A549 (cell line): ENCODE measurements at regions not wholly inside any gene's neighbourhood (a gene's known extent, or its start where the extent isn't known, plus 50 kb on each side); places are given as distances from the start of the nearest gene placed in this dataset.

Experiments
- ATAC-seq, 2 experiments: fragments of 200-7000 bp in 1 of 2; fragments of >200 bp in 1 of 2; cut with Nextera tagmentation in 1 of 2; cut with Tn5 transposase in 1 of 2; 3 replicates each; pipeline versions ENCODE4 v1.8.0 to v1.9.1; 2018 to 2020; ENCODE audit warnings: mild to moderate bottlenecking in 1 of 2, moderate library complexity in 1 of 2
- CTCF ChIA-PET: fragments of 300-600 bp; sonication (Branson Sonifier 250); formaldehyde crosslinking; extraction: SDS; loops from one replicate; lab custom pipeline; 2021; ENCODE audit warnings: antibody characterized with exemption, inconsistent platforms; lab: Yijun Ruan, JAX
- POLR2A ChIA-PET: fragments of 350-600 bp; formaldehyde crosslinking; extraction: SDS; loops from one replicate; lab custom pipeline; 2021; ENCODE audit warnings: antibody characterized with exemption, inconsistent platforms; lab: Yijun Ruan, JAX
- DNase-seq, 2 experiments: peaks; one replicate each; pipeline versions ENCODE4 v3.0.0 to v3.0.0-alpha.2; 2011 to 2016; ENCODE audit warnings: low read depth in 1 of 2, low spot score in 1 of 2
- FAIRE-seq: peaks from 2 replicates; lab custom pipeline; 2011; peaks lifted over from hg19 to GRCh38; lab: Jason Lieb, UNC
- H3K27ac ChIP-seq, 2 experiments: fragments of >200 bp; sonication (Bioruptor Twin); formaldehyde crosslinking; 3 replicates each; pipeline ENCODE4 v1.5.1; 2016 to 2017
- H3K4me1 ChIP-seq: fragments of >200 bp; sonication (Bioruptor Twin); formaldehyde crosslinking; 3 replicates; pipeline ENCODE4 v1.6.1; 2016
- H3K4me2 ChIP-seq: fragments of >200 bp; sonication (Bioruptor Twin); formaldehyde crosslinking; 3 replicates; pipeline ENCODE4 v1.6.1; 2016
- H3K4me3 ChIP-seq: fragments of >200 bp; sonication (Bioruptor Twin); formaldehyde crosslinking; 3 replicates; pipeline ENCODE4 v1.5.1; 2016
- H3K9me3 ChIP-seq: fragments of >200 bp; sonication (Bioruptor Twin); formaldehyde crosslinking; 3 replicates; pipeline ENCODE4 v1.6.1; 2016
- CBX8 ChIP-seq: fragments of 200-600 bp; sonication (generic); IDR thresholded peaks from 2 replicates; pipeline ENCODE4 v1.6.1; 2016
- CEBPB ChIP-seq, 2 experiments: fragments of >200 bp in 1 of 2; sonication (Bioruptor Twin) in 1 of 2; formaldehyde crosslinking in 1 of 2; IDR thresholded peaks; 2 replicates each; pipeline ENCODE4 v1.6.1; 2012 to 2016
- CHD4 ChIP-seq: fragments of 200-600 bp; sonication (generic); IDR thresholded peaks from 2 replicates; pipeline ENCODE4 v1.6.1; 2016; ENCODE audit warnings: antibody characterized with exemption, mild to moderate bottlenecking, borderline replicate concordance
- CTCF ChIP-seq: fragments of >200 bp; sonication (Bioruptor Twin); formaldehyde crosslinking; IDR thresholded peaks from 3 replicates; pipeline ENCODE4 v1.5.1; 2016
- E2F6 ChIP-seq: IDR thresholded peaks from 2 replicates; pipeline ENCODE4 v1.6.1; 2012; ENCODE audit warnings: low read depth, borderline replicate concordance
- EHF ChIP-seq: fragments of 250-450 bp; sonication (Bioruptor Pico); IDR thresholded peaks from 2 replicates; pipeline ENCODE4 v1.5.0; 2020; ENCODE audit warnings: mild to moderate bottlenecking
- ELK1 ChIP-seq: fragments of 150-350 bp; IDR thresholded peaks from 2 replicates; pipeline ENCODE4 v1.6.1; 2014; ENCODE audit warnings: low read depth, mild to moderate bottlenecking, low read length
- FOSB ChIP-seq: fragments of 250-450 bp; sonication (Bioruptor Pico); IDR thresholded peaks from 2 replicates; pipeline ENCODE4 v1.5.0; 2020; ENCODE audit warnings: mild to moderate bottlenecking, moderate library complexity
- FOXS1 ChIP-seq: fragments of 250-450 bp; sonication (Bioruptor Pico); IDR thresholded peaks from 2 replicates; pipeline ENCODE4 v1.5.0; 2020; ENCODE audit warnings: mild to moderate bottlenecking, moderate library complexity
- HDAC2 ChIP-seq: fragments of 200-600 bp; sonication (generic); IDR thresholded peaks from 2 replicates; pipeline ENCODE4 v1.6.1; 2016
- HOXB5 ChIP-seq: fragments of 250-450 bp; sonication (Bioruptor Pico); IDR thresholded peaks from 2 replicates; pipeline ENCODE4 v1.5.0; 2020; ENCODE audit warnings: mild to moderate bottlenecking, moderate library complexity
- KDM1A ChIP-seq: fragments of 200-600 bp; sonication (generic); IDR thresholded peaks from 2 replicates; pipeline ENCODE4 v1.6.1; 2016; ENCODE audit warnings: low read depth, mild to moderate bottlenecking
- MAZ ChIP-seq: fragments of 150-350 bp; IDR thresholded peaks from 2 replicates; pipeline ENCODE4 v1.6.1; 2014; ENCODE audit warnings: antibody characterized with exemption, low read depth, low read length, borderline replicate concordance
- NR3C1 ChIP-seq: fragments of >200 bp; sonication (Bioruptor Twin); formaldehyde crosslinking; IDR thresholded peaks from 3 replicates; pipeline ENCODE4 v1.6.1; 2017
- RAD21 ChIP-seq, 2 experiments: fragments of >200 bp in 1 of 2; sonication (Bioruptor Twin) in 1 of 2; formaldehyde crosslinking in 1 of 2; IDR thresholded peaks in 1 of 2; conservative IDR thresholded peaks in 1 of 2; 2 replicates in 1 of 2; 3 replicates in 1 of 2; pipeline ENCODE4 v1.6.1; 2012 to 2018; ENCODE audit warnings: inconsistent platforms in 1 of 2
- RNF2 ChIP-seq: fragments of 200-600 bp; sonication (generic); IDR thresholded peaks from 2 replicates; pipeline ENCODE4 v1.6.1; 2016; ENCODE audit warnings: low read depth, mild to moderate bottlenecking, antibody characterized with exemption, moderate library complexity, borderline replicate concordance
- TFCP2L1 ChIP-seq: fragments of 250-450 bp; sonication (Bioruptor Pico); IDR thresholded peaks from 2 replicates; pipeline ENCODE4 v1.5.0; 2021; ENCODE audit warnings: mild to moderate bottlenecking
- TP53 ChIP-seq: fragments of 250-450 bp; sonication (Bioruptor Pico); IDR thresholded peaks from 2 replicates; pipeline ENCODE4 v1.5.0; 2021; ENCODE audit warnings: mild to moderate bottlenecking, moderate library complexity
- ZC3H11A ChIP-seq: fragments of 450-650 bp; IDR thresholded peaks from 2 replicates; pipeline ENCODE4 v1.6.1; 2014; ENCODE audit warnings: antibody characterized with exemption, mild to moderate bottlenecking
- ZFP36 ChIP-seq: fragments of 450-650 bp; IDR thresholded peaks from 2 replicates; pipeline ENCODE4 v1.6.1; 2014; ENCODE audit warnings: borderline replicate concordance; ENCODE audit not compliant: partially characterized antibody
- ZSCAN20 ChIP-seq: fragments of 250-450 bp; sonication (Bioruptor Pico); IDR thresholded peaks from 2 replicates; pipeline ENCODE4 v1.8.0; 2022; ENCODE audit warnings: mild to moderate bottlenecking, moderate library complexity
- WGBS: methylation state at CpG from one replicate; pipeline ENCODE4 v1.1.6; 2017; ENCODE audit errors: missing lambda C conversion rate; 5-methylcytosine and 5-hydroxymethylcytosine counted together

GRCh38 chr7:32346253-32346652 lies 143.9 kb downstream of the LSM5 start (continued):
- TF ChIP-seq EHF: no peak
- no peak for TF ChIP-seq TP53 (CRISPR knock-in tag)
- no peak for TF ChIP-seq RNF2
- no peak for TF ChIP-seq NR3C1
- TF ChIP-seq CTCF: no peak

- H3K4me1 ChIP-seq: no peaks in the 10 kb centered on the region
- H3K4me3 ChIP-seq: no peak overlapping the region
- 2% methylated on average over 2 of the region's 2 CpGs for WGBS
- ATAC-seq (0 out of 6 replicates have a peak, but pooled peaks of 1 of the 2 experiments have one; percentile 34), FAIRE-seq (no peak), DNase-seq (peak in 1 of 2 experiments; percentile 15)
- H3K9me3 ChIP-seq: no peaks in the 10 kb centered on the region; the same call in 2 of the 3 replicates
- TF ChIP-seq RAD21 (conservative IDR thresholded peaks at IDR 0.05 in 1 of 2, IDR thresholded peaks at IDR 0.05 in 1 of 2) (no peak), HOXB5 (CRISPR knock-in tag) (no peak), ELK1 (no peak), HDAC2 (no peak), EHF (no peak), CEBPB (IDR thresholded peaks at IDR 0.05) (no peak), CHD4 (no peak), KDM1A (no peak), ZFP36 (no peak), ZSCAN20 (CRISPR knock-in tag) (no peak), CBX8 (no peak), NR3C1 (no peak), TFCP2L1 (CRISPR knock-in tag) (no peak), ZC3H11A (no peak), FOSB (CRISPR knock-in tag) (no peak), FOXS1 (CRISPR knock-in tag) (no peak), E2F6 (no peak), TP53 (CRISPR knock-in tag) (no peak)
- no peak overlapping the region for H3K4me2 ChIP-seq
- ChIA-PET POLR2A (no interaction called here), CTCF (interaction anchor here (0.6 to 0.9 kb wide), 2 partner anchors 45 to 126 kb away, joined by 3 read pairs; no protein-coding TSS in a partner anchor)
- H3K27ac ChIP-seq: no peak overlapping the region
Observed at GRCh38 chr7:32336726-32337125, 153.5 kb downstream of the LSM5 start.

GRCh38 chr7:32335107-32335506 lies 155.1 kb downstream of the LSM5 start:
- ChIA-PET POLR2A (no interaction called here), CTCF (no interaction called here)
- H3K4me2 ChIP-seq: no peak overlapping the region
- H3K4me1 ChIP-seq: no peaks in the 10 kb centered on the region
- TF ChIP-seq TP53 (CRISPR knock-in tag) (no peak), MAZ (no peak)
- ATAC-seq (no peak), DNase-seq (peak in 1 of 2 experiments; percentile 16), FAIRE-seq (no peak)
- no peak overlapping the region for H3K4me3 ChIP-seq
- WGBS: 39% methylated on average over 1 of the region's 1 CpG
- no peaks in the 10 kb centered on the region; the same call in 2 of the 3 replicates for H3K9me3 ChIP-seq
- no peak overlapping the region for H3K27ac ChIP-seq
